PC-9 (cell line): ENCODE measurements at regions not wholly inside any gene's neighbourhood (a gene's known extent, or its start where the extent isn't known, plus 50 kb on each side); places are given as distances from the start of the nearest gene placed in this dataset.

ENCODE experiments used
- BruUV-seq: library from RNA; stranded (reverse); fragments of 400-500 nt; replicated peaks from 2 replicates; lab custom pipeline; 2021; lab: Mats Ljungman, UMichigan
- CTCF ChIA-PET: fragments of 300-600 bp; sonication (Branson Sonifier 250); formaldehyde crosslinking; loops from one replicate; lab custom pipeline; 2022; ENCODE audit warnings: antibody characterized with exemption; lab: Charles Lee
- POLR2A ChIA-PET: fragments of 300-600 bp; sonication (Branson Sonifier 250); formaldehyde crosslinking; loops from one replicate; lab custom pipeline; 2022; ENCODE audit warnings: antibody characterized with exemption; ENCODE audit not compliant: unreplicated experiment; lab: Charles Lee
- DNase-seq, 2 experiments: peaks; one replicate each; pipeline versions ENCODE4 v3.0.0 to v3.0.0-alpha.2; 2015 to 2022; ENCODE audit warnings: mixed read lengths in 1 of 2
- H2AFZ ChIP-seq: fragments of 200-600 bp; sonication (generic); 2 replicates; pipeline ENCODE4 v1.8.1; 2017; ENCODE audit warnings: antibody characterized with exemption
- H3F3A ChIP-seq: fragments of 200-600 bp; sonication (generic); 2 replicates; pipeline ENCODE4 v1.8.1; 2017; ENCODE audit warnings: antibody characterized with exemption, mild to moderate bottlenecking, low read depth; ENCODE audit not compliant: insufficient read depth
- H3K27ac ChIP-seq: fragments of 200-600 bp; sonication (generic); 2 replicates; pipeline ENCODE4 v1.6.1; 2016; ENCODE audit warnings: mixed run types
- H3K27me3 ChIP-seq: fragments of 200-600 bp; sonication (generic); 2 replicates; pipeline ENCODE4 v1.6.1; 2016; ENCODE audit warnings: low read depth, mixed run types; ENCODE audit not compliant: insufficient read depth
- H3K36me3 ChIP-seq: fragments of 200-600 bp; sonication (generic); 2 replicates; pipeline ENCODE4 v1.6.1; 2016; ENCODE audit warnings: low read depth, mixed run types
- H3K4me1 ChIP-seq: fragments of 200-600 bp; sonication (generic); replicated peaks from 2 replicates; pipeline ENCODE4 v1.6.1; 2016; ENCODE audit warnings: mixed run types; ENCODE audit not compliant: insufficient read depth
- H3K4me2 ChIP-seq: fragments of 200-600 bp; sonication (generic); 2 replicates; pipeline ENCODE4 v1.6.1; 2017; ENCODE audit warnings: mixed run types
- H3K4me3 ChIP-seq: fragments of 200-600 bp; sonication (generic); 2 replicates; pipeline ENCODE4 v1.6.1; 2016; ENCODE audit warnings: mixed run types
- H3K79me2 ChIP-seq: fragments of 200-600 bp; sonication (generic); 2 replicates; pipeline ENCODE4 v1.6.1; 2017; ENCODE audit warnings: low read depth, mixed run types
- H3K9me2 ChIP-seq: fragments of 200-600 bp; sonication (generic); 2 replicates; pipeline ENCODE4 v1.8.1; 2017; ENCODE audit warnings: mild to moderate bottlenecking; ENCODE audit not compliant: insufficient read depth
- H3K9me3 ChIP-seq: fragments of 200-600 bp; sonication (generic); 2 replicates; pipeline ENCODE4 v1.8.1; 2016; ENCODE audit warnings: low read depth; ENCODE audit not compliant: insufficient read depth
- H4K20me1 ChIP-seq: fragments of 200-600 bp; sonication (generic); 2 replicates; pipeline ENCODE4 v1.8.1; 2017; ENCODE audit not compliant: insufficient read depth
- CTCF ChIP-seq: fragments of 200-600 bp; sonication (generic); conservative IDR thresholded peaks from 2 replicates; pipeline ENCODE4 v1.6.1; 2017; ENCODE audit warnings: mixed run types, antibody characterized with exemption, mild to moderate bottlenecking, moderate library complexity
- EZH2 ChIP-seq: fragments of 200-600 bp; sonication (generic); IDR thresholded peaks from 2 replicates; pipeline ENCODE4 v1.8.0; 2017; ENCODE audit warnings: antibody characterized with exemption, low read depth
- intact Hi-C: fragments of 100-400 bp; cut with micrococcal nuclease; formaldehyde crosslinking; loops from one replicate; pipeline ENCODE4 v1.10.0; 2022; ENCODE audit not compliant: unreplicated experiment

- Histone ChIP-seq H3K79me2 (no peaks in the 10 kb centered on the region), H3K27me3 (no peaks in the 10 kb centered on the region), H3K4me1 (no peaks in the 10 kb centered on the region), H3K27ac (no peak overlapping the region), H3K4me2 (no peak overlapping the region), H3K36me3 (no peaks in the 10 kb centered on the region), H4K20me1 (no peaks in the 10 kb centered on the region), H2AFZ (no peak overlapping the region), H3K9me2 (peaks cover 1% of the 10 kb centered on the region; the same call in 1 of the 2 replicates), H3K4me3 (no peak overlapping the region), H3F3A (no peaks in the 10 kb centered on the region), H3K9me3 (no peaks in the 10 kb centered on the region)
- no TSS peak for BruUV-seq
- POLR2A ChIA-PET, result no interaction called here
- DNase-seq, result no peak
- no peak for TF ChIP-seq EZH2
- no peak for TF ChIP-seq CTCF
- intact Hi-C loops, result no loop called here
- CTCF ChIA-PET, result no interaction called here
Measured at GRCh38 chr2:183404392-183404791, 280.1 kb downstream of the NUP35 start.

DNA sequence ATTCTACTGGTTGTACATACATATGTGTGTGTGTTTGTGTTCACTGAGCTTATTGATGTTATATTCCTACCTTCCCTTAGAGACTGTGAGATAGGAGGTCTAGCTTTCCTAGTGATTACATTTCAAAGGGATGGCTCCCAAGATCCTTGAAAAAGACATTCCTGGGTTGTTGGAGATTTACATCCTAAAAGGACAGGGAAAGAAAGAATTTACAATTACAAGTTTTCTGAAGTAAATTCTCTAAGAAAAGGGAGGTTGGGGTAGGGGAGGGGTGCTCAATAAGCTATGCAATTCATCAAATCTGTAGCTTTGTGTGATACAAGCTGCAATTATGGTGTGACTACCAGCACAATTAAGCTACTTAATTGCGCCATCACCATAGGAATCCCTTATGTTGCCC is 284.3 kb downstream of the NUP35 start:
- Histone ChIP-seq H4K20me1 (no peaks in the 10 kb centered on the region), H3K4me2 (no peak overlapping the region), H2AFZ (no peak overlapping the region), H3K27me3 (no peaks in the 10 kb centered on the region), H3F3A (no peaks in the 10 kb centered on the region), H3K4me3 (no peak overlapping the region), H3K4me1 (no peaks in the 10 kb centered on the region), H3K79me2 (no peaks in the 10 kb centered on the region), H3K9me3 (no peaks in the 10 kb centered on the region), H3K27ac (no peak overlapping the region), H3K9me2 (no peaks in the 10 kb centered on the region), H3K36me3 (no peaks in the 10 kb centered on the region)
- ChIA-PET CTCF (no interaction called here), POLR2A (no interaction called here)
- no TSS peak for BruUV-seq
- no peak for DNase-seq
- TF ChIP-seq EZH2, result no peak
- TF ChIP-seq CTCF, result no peak
- intact Hi-C loops, result no loop called here

GRCh38 chr2:183409662-183410061 is 285.4 kb downstream of the NUP35 start:
- Histone ChIP-seq H3F3A (no peaks in the 10 kb centered on the region), H3K27me3 (no peaks in the 10 kb centered on the region), H3K9me3 (no peaks in the 10 kb centered on the region), H3K4me2 (no peak overlapping the region), H3K4me3 (no peak overlapping the region), H4K20me1 (no peaks in the 10 kb centered on the region), H3K79me2 (no peaks in the 10 kb centered on the region), H3K36me3 (no peaks in the 10 kb centered on the region), H3K27ac (no peak overlapping the region), H2AFZ (no peak overlapping the region), H3K4me1 (no peaks in the 10 kb centered on the region), H3K9me2 (no peaks in the 10 kb centered on the region)
- POLR2A ChIA-PET, result interaction anchor here (0.7 kb wide), 1 partner anchor 518 kb away, joined by 4 read pairs; no protein-coding TSS in a partner anchor
- intact Hi-C loops, result no loop called here
- DNase-seq, result no peak
- BruUV-seq, result no TSS peak
- CTCF ChIA-PET, result no interaction called here
- TF ChIP-seq CTCF (no peak), EZH2 (no peak)
